Anterior cingulate cortex (tissue), 58 donors: ENCODE measurements at regions not wholly inside any gene's neighbourhood (a gene's known extent, or its start where the extent isn't known, plus 50 kb on each side); places are given as distances from the start of the nearest gene placed in this dataset.
"Not testable (repeated sequence)": the region's sequence is repeated elsewhere in the genome, so short reads cannot be mapped to it uniquely, and the experiment has no call there.

ENCODE experiments used
- DNase-seq, 58 donors: peaks; one replicate each; lab custom pipeline; 2025; lab: John Stamatoyannopoulos, UW

- DNase-seq: no peak
Measured at GRCh38 chr5:29161399-29162291, 2031.8 kb upstream of the CDH6 start.

- DNase-seq: no peak
Measured at GRCh38 chr5:29157975-29158374, 2035.5 kb upstream of the CDH6 start.

GRCh38 chr5:29150840-29151239 lies 2042.6 kb upstream of the CDH6 start:
- no peak for DNase-seq

- DNase-seq: no peak
Measured at GRCh38 chr5:29148581-29148980, 2044.9 kb upstream of the CDH6 start.

GRCh38 chr5:29148073-29148472 lies 2045.4 kb upstream of the CDH6 start:
- no peak for DNase-seq

- no peak for DNase-seq
Measured at GRCh38 chr5:29143266-29143665, 2050.2 kb upstream of the CDH6 start.

- no peak for DNase-seq
Measured at GRCh38 chr5:29134418-29134817, 2059.1 kb upstream of the CDH6 start.

GRCh38 chr5:29131285-29131684 lies 2062.2 kb upstream of the CDH6 start:
- DNase-seq: no peak

GRCh38 chr5:29130786-29131185 lies 2062.7 kb upstream of the CDH6 start:
- no peak for DNase-seq

GRCh38 chr5:29127524-29128156 lies 2065.8 kb upstream of the CDH6 start:
- not testable (repeated sequence) for DNase-seq

GRCh38 chr5:29126462-29126861 lies 2067.0 kb upstream of the CDH6 start:
- not testable (repeated sequence) for DNase-seq

- DNase-seq: no peak
Measured at GRCh38 chr5:29122306-29122705, 2071.2 kb upstream of the CDH6 start.

- no peak for DNase-seq
Measured at GRCh38 chr5:29114331-29114768, 2076.0 kb upstream of the CDH9 start.

- DNase-seq: no peak
Measured at GRCh38 chr5:29113516-29113915, 2075.1 kb upstream of the CDH9 start.

- no peak for DNase-seq
Measured at GRCh38 chr5:29099585-29099984, 2061.2 kb upstream of the CDH9 start.

GRCh38 chr5:29089591-29090130 lies 2051.3 kb upstream of the CDH9 start:
- no peak for DNase-seq

GRCh38 chr5:29085142-29085541 lies 2046.8 kb upstream of the CDH9 start:
- DNase-seq: no peak

- DNase-seq: no peak
Measured at GRCh38 chr5:29079771-29080170, 2041.4 kb upstream of the CDH9 start.

GRCh38 chr5:29077451-29077850 lies 2039.1 kb upstream of the CDH9 start:
- DNase-seq: no peak

- no peak for DNase-seq
Measured at GRCh38 chr5:29069104-29069402, 2030.7 kb upstream of the CDH9 start.

GRCh38 chr5:29061381-29061780 lies 2023.0 kb upstream of the CDH9 start:
- DNase-seq: no peak

GRCh38 chr5:29054694-29055093 lies 2016.3 kb upstream of the CDH9 start:
- no peak for DNase-seq
